ENCODE measurements at regions not wholly inside any gene's neighbourhood (a gene's known extent, or its start where the extent isn't known, plus 50 kb on each side); places are given as distances from the start of the nearest gene placed in this dataset.

DNA sequence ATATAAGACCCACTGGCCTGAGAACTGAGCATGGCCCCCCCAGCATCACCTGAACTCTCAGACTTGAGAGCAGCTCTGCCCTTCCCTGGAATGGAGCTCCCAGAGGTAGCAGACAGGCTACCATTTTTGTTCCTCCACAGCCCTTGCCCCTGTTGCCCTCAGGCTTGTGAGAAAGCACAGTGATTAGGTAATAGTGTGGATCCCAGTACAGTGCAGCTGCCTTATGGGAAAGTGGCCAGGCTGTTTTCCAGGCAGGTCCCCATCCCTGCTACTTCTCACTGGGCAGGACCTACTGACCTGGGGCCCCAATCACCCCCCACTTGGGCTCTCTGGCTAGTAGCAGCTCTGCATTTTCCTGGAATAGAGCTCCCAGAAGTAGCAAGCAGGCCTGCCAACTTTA lies 834.0 kb downstream of the DACH1 start (continued):
- TF ChIP-seq, protein P1, sequence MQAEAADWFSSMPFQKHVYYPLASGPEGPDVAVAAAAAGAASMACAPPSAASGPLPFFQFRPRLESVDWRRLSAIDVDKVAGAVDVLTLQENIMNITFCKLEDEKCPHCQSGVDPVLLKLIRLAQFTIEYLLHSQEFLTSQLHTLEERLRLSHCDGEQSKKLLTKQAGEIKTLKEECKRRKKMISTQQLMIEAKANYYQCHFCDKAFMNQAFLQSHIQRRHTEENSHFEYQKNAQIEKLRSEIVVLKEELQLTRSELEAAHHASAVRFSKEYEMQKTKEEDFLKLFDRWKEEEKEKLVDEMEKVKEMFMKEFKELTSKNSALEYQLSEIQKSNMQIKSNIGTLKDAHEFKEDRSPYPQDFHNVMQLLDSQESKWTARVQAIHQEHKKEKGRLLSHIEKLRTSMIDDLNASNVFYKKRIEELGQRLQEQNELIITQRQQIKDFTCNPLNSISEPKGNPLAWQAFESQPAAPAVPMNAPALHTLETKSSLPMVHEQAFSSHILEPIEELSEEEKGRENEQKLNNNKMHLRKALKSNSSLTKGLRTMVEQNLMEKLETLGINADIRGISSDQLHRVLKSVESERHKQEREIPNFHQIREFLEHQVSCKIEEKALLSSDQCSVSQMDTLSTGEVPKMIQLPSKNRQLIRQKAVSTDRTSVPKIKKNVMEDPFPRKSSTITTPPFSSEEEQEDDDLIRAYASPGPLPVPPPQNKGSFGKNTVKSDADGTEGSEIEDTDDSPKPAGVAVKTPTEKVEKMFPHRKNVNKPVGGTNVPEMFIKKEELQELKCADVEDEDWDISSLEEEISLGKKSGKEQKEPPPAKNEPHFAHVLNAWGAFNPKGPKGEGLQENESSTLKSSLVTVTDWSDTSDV (CRISPR knock-in tag; IDR thresholded peaks at IDR 0.05), result no peak
- TF ChIP-seq ZNF224 (CRISPR knock-in tag; IDR thresholded peaks at IDR 0.05) (no peak), GATAD2A (CRISPR knock-in tag; IDR thresholded peaks at IDR 0.05) (no peak), SP2 (CRISPR knock-in tag; IDR thresholded peaks at IDR 0.05) (no peak), ZNF790 (CRISPR knock-in tag; IDR thresholded peaks at IDR 0.05; ENCODE audit: borderline replicate concordance) (no peak), FOXA3 (CRISPR knock-in tag; IDR thresholded peaks at IDR 0.05) (no peak), GPN1 (CRISPR knock-in tag; IDR thresholded peaks at IDR 0.05; ENCODE audit: borderline replicate concordance) (no peak)
- TF ChIP-seq, protein P2, sequence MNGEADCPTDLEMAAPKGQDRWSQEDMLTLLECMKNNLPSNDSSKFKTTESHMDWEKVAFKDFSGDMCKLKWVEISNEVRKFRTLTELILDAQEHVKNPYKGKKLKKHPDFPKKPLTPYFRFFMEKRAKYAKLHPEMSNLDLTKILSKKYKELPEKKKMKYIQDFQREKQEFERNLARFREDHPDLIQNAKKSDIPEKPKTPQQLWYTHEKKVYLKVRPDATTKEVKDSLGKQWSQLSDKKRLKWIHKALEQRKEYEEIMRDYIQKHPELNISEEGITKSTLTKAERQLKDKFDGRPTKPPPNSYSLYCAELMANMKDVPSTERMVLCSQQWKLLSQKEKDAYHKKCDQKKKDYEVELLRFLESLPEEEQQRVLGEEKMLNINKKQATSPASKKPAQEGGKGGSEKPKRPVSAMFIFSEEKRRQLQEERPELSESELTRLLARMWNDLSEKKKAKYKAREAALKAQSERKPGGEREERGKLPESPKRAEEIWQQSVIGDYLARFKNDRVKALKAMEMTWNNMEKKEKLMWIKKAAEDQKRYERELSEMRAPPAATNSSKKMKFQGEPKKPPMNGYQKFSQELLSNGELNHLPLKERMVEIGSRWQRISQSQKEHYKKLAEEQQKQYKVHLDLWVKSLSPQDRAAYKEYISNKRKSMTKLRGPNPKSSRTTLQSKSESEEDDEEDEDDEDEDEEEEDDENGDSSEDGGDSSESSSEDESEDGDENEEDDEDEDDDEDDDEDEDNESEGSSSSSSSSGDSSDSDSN (CRISPR knock-in tag; IDR thresholded peaks at IDR 0.05), result no peak

DNA sequence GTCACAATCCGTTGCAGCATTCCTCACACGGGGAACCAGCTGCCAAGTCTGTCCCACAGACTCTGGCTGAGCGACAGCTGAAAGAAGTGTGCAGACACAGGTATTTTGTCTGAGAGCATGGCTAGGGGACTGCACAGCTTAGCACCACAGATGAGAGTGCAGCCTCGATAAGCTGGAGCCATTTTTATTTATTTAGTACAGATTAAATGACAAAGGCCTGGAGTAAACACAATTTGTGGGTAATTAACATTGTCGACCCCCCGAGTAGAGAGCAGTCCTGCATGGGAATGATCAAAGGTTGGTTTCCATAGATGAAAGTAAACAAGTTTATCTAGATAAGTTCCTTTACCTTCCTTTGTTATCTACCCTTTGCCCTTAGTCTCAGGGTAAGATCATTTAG lies 836.2 kb downstream of the DACH1 start:
- DNase-seq (ENCODE audit: low spot score), result peak; percentile 77
- H3K27me3 ChIP-seq (ENCODE audit: control insufficient read depth in 1 of 2, insufficient read depth in 2 of 2, low read length in 2 of 2), result no peaks in the 10 kb centered on the region
- no peak overlapping the region for H3K9ac ChIP-seq (ENCODE audit: insufficient read depth, low read depth, low read length)
- peak overlapping the region; percentile 25 for H3K27ac ChIP-seq (ENCODE audit: extremely low read length, insufficient read depth, low read length)
- ATAC-seq, result peak; percentile 96
- no peak overlapping the region for H2AFZ ChIP-seq (ENCODE audit: low read length)
- in situ Hi-C loops (cut with HindIII; ENCODE audit: extremely low pct_ligation_motif_present, low pct_unique_long_range_greater_than_20kb), result no loop called here
- peaks cover 21% of the 10 kb centered on the region for H3K4me1 ChIP-seq (ENCODE audit: insufficient read depth, low read length)
- no peaks in the 10 kb centered on the region for H3K79me2 ChIP-seq (ENCODE audit: insufficient read depth, low read length)
- no peaks in the 10 kb centered on the region for H3K36me3 ChIP-seq (replicated peaks in 1 of 2; ENCODE audit: control insufficient read depth in 1 of 2, insufficient read depth in 2 of 2, low read length in 2 of 2)
- 0% methylated on average over 6 of the region's 6 CpGs for WGBS (ENCODE audit: low lambda C conversion rate)
- H3K9me3 ChIP-seq (ENCODE audit: low read length), result peaks cover 43% of the 10 kb centered on the region
- intact Hi-C loops (cut with micrococcal nuclease; ENCODE audit: unreplicated experiment), result no loop called here
- no peaks in the 10 kb centered on the region for H4K20me1 ChIP-seq (ENCODE audit: insufficient read depth, low read length)
- no TSS peak for BruUV-seq (replicated peaks)
- FAIRE-seq, result peak; percentile 73
- peak overlapping the region; percentile 61 for H3K4me2 ChIP-seq (ENCODE audit: low read depth, low read length)
- CTCF ChIA-PET (ENCODE audit: low intra/inter-chr PET ratio, low total read pairs), result no interaction called here
- POLR2A ChIA-PET, result no interaction called here
- H3K4me3 ChIP-seq (replicated peaks in 1 of 3; ENCODE audit: insufficient read depth in 1 of 3, low read depth in 2 of 3, low read length in 3 of 3), result peak overlapping the region in 2 of 3 experiments; percentile 20 to 29; a peak in 5 of 6 replicates
- TF ChIP-seq TEAD3 (CRISPR knock-in tag; optimal IDR thresholded peaks at IDR 0.05; ENCODE audit: borderline replicate concordance) (peak; percentile 22), KDM6A (CRISPR knock-in tag; IDR thresholded peaks at IDR 0.05; ENCODE audit: low read depth) (0 out of 2 replicates have a peak, but pooled peaks have one; percentile 37), ZNF264 (CRISPR knock-in tag; IDR thresholded peaks at IDR 0.05) (0 out of 2 replicates have a peak, but pooled peaks have one; percentile 34), NR2F2 (IDR thresholded peaks at IDR 0.05; ENCODE audit: borderline replicate concordance, low read depth) (0 out of 2 replicates have a peak, but pooled peaks have one; percentile 49), ZBTB20 (CRISPR knock-in tag; IDR thresholded peaks at IDR 0.05; ENCODE audit: borderline replicate concordance, low read depth) (peak; percentile 43; the same call in 1 of the 2 replicates), ZNF749 (CRISPR knock-in tag; IDR thresholded peaks at IDR 0.05; ENCODE audit: borderline replicate concordance) (no peak), HHEX (CRISPR knock-in tag; IDR thresholded peaks at IDR 0.05) (0 out of 2 replicates have a peak, but pooled peaks have one; percentile 21), MIXL1 (CRISPR knock-in tag; IDR thresholded peaks at IDR 0.05) (peak; percentile 58; the same call in 1 of the 2 replicates), SOX6 (IDR thresholded peaks at IDR 0.05) (no peak), SOX6 (CRISPR knock-in tag; IDR thresholded peaks at IDR 0.05) (peak; percentile 95), SOX5 (CRISPR knock-in tag; IDR thresholded peaks at IDR 0.05; ENCODE audit: borderline replicate concordance) (peak; percentile 81; the same call in 1 of the 2 replicates), ZBTB7B (CRISPR knock-in tag; IDR thresholded peaks at IDR 0.05) (peak; percentile 71)
- TF ChIP-seq, protein P3, sequence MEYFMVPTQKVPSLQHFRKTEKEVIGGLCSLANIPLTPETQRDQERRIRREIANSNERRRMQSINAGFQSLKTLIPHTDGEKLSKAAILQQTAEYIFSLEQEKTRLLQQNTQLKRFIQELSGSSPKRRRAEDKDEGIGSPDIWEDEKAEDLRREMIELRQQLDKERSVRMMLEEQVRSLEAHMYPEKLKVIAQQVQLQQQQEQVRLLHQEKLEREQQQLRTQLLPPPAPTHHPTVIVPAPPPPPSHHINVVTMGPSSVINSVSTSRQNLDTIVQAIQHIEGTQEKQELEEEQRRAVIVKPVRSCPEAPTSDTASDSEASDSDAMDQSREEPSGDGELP (IDR thresholded peaks at IDR 0.05; ENCODE audit: borderline replicate concordance, low read depth), result peak; percentile 15; the same call in 1 of the 2 replicates
